ENCODE measurements at regions not wholly inside any gene's neighbourhood (a gene's known extent, or its start where the extent isn't known, plus 50 kb on each side); places are given as distances from the start of the nearest gene placed in this dataset.

DNA sequence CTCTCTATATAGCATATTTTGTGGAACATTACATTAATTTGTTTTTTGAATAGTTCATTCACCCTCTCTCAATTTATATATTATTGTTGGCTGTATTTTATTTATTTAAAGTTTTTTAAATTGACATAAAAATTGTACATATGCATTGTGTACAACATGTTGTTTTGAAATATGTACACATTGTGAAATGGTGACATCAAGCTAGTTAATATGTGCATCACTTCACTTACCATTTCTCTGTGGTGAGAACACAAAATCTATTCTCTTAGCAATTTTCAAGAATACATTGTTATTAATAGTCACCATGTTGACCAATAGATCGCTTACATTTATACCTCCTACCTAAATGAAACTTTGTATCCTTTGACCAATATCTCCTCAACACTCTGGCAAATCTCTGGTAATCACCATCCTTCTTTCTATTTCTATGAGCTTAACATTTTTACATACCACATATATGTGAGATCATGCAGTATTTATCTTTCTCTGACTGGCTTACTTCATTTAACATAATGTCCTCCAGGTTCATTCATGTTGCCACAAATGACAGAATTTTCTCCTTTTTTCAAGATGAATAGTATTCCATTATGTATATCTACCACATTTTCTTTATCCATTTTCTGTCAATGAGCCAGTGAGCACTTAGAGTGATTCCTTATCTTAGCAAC is 180.9 kb upstream of the DEPDC1 start:
- 90 to 94% methylated on average over 1 of the region's 1 CpG for WGBS, 2 donors
- Histone ChIP-seq H3K9ac (ENCODE audit: insufficient read depth in 1 of 2, low read length in 2 of 2) (no peak overlapping the region), H3K27me3 (ENCODE audit: control insufficient read depth in 3 of 3, insufficient read depth in 3 of 3, low read length in 2 of 3) (no peaks in the 10 kb centered on the region), H3K4me3 (no peak overlapping the region), H3K27ac (ENCODE audit: low read depth in 1 of 2, low read length in 1 of 2) (no peak overlapping the region), H3K36me3 (ENCODE audit: control insufficient read depth in 4 of 4, insufficient read depth in 4 of 4, low read length in 4 of 4) (no peaks in the 10 kb centered on the region), H3K4me1 (ENCODE audit: control insufficient read depth in 5 of 5, insufficient read depth in 5 of 5, low read length in 5 of 5) (no peaks in the 10 kb centered on the region), H3K9me3 (ENCODE audit: control insufficient read depth in 4 of 4, insufficient read depth in 3 of 4, low read length in 3 of 4) (peaks cover 0 to 3% (median 0%) of the 10 kb centered on the region in 4 donors)
- TF ChIP-seq, protein P1, sequence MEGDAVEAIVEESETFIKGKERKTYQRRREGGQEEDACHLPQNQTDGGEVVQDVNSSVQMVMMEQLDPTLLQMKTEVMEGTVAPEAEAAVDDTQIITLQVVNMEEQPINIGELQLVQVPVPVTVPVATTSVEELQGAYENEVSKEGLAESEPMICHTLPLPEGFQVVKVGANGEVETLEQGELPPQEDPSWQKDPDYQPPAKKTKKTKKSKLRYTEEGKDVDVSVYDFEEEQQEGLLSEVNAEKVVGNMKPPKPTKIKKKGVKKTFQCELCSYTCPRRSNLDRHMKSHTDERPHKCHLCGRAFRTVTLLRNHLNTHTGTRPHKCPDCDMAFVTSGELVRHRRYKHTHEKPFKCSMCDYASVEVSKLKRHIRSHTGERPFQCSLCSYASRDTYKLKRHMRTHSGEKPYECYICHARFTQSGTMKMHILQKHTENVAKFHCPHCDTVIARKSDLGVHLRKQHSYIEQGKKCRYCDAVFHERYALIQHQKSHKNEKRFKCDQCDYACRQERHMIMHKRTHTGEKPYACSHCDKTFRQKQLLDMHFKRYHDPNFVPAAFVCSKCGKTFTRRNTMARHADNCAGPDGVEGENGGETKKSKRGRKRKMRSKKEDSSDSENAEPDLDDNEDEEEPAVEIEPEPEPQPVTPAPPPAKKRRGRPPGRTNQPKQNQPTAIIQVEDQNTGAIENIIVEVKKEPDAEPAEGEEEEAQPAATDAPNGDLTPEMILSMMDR (IDR thresholded peaks at IDR 0.05; ENCODE audit: control extremely low read depth, extremely low read depth) = no peak
- DNase-seq (no peak), ATAC-seq (ENCODE audit: insufficient read depth, low FRiP score) (no peak)

DNA sequence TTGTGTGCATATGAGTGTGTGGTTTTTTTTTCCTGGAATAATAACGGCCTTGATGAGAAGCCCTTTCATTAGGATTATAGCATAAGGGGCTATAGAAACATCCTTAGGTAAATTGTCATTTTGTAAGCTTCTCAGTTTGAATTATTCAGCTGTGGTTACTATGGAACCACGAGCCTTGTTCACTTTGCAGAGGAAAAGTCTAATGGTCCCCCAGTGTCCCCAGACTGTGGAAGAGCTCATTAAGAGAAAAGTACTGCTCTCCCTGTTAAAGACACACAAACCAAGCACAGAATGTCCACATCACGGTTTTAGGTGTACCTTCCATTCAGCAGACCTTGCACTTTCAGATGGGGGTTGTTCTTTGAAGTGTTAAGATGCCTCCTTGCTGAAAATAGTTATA is 199.3 kb upstream of the DEPDC1 start:
- H3K27me3 ChIP-seq (ENCODE audit: control insufficient read depth in 3 of 3, insufficient read depth in 3 of 3, low read length in 2 of 3) = no peaks in the 10 kb centered on the region
- no peak for ATAC-seq (ENCODE audit: insufficient read depth, low FRiP score)
- DNase-seq = no peak
- no peaks in the 10 kb centered on the region for H3K4me1 ChIP-seq (ENCODE audit: control insufficient read depth in 5 of 5, insufficient read depth in 5 of 5, low read length in 5 of 5)
- no peaks in the 10 kb centered on the region for H3K9me3 ChIP-seq (ENCODE audit: control insufficient read depth in 4 of 4, insufficient read depth in 3 of 4, low read length in 3 of 4)
- H3K36me3 ChIP-seq (ENCODE audit: control insufficient read depth in 4 of 4, insufficient read depth in 4 of 4, low read length in 4 of 4) = no peaks in the 10 kb centered on the region
- no peak overlapping the region for H3K27ac ChIP-seq (ENCODE audit: low read depth in 1 of 2, low read length in 1 of 2)
- WGBS, 2 donors = 70 to 80% methylated on average over 3 of the region's 3 CpGs
- H3K9ac ChIP-seq (ENCODE audit: insufficient read depth in 1 of 2, low read length in 2 of 2) = no peak overlapping the region
- TF ChIP-seq, protein P1 (IDR thresholded peaks at IDR 0.05; ENCODE audit: control extremely low read depth, extremely low read depth) = no peak
- H3K4me3 ChIP-seq = no peak overlapping the region

DNA sequence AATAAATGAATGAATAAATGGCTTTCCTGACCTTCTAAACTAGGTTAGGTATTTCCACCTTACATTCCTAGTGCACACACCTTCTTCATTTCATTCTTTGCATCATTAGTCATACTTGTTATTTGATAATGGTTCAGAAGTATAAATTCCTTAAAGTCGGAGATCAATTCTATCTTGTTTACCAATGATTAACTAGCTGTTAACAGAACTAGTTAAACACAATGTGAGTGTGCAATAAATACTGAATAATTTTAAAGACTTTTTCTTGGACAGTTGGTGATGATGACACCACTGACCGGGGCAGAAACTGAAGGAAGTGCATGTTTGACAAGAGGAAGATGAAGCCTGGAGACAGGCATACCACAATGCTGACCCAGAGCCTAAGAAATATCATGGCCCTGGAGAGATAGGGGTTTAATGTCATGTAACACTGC is 207.1 kb upstream of the DEPDC1 start:
- TF ChIP-seq, protein P1 (IDR thresholded peaks at IDR 0.05; ENCODE audit: control extremely low read depth, extremely low read depth) = no peak
- no peaks in the 10 kb centered on the region for H3K36me3 ChIP-seq (ENCODE audit: control insufficient read depth in 4 of 4, insufficient read depth in 4 of 4, low read length in 4 of 4)
- H3K9me3 ChIP-seq (ENCODE audit: control insufficient read depth in 4 of 4, insufficient read depth in 3 of 4, low read length in 3 of 4) = peaks cover 0 to 1% (median 0%) of the 10 kb centered on the region in 4 donors
- no peak overlapping the region for H3K4me3 ChIP-seq
- no peaks in the 10 kb centered on the region for H3K27me3 ChIP-seq (ENCODE audit: control insufficient read depth in 3 of 3, insufficient read depth in 3 of 3, low read length in 2 of 3)
- DNase-seq = no peak
- 36 to 74% methylated on average over 2 of the region's 2 CpGs for WGBS, 2 donors
- ATAC-seq (ENCODE audit: insufficient read depth, low FRiP score) = no peak
- H3K9ac ChIP-seq (ENCODE audit: insufficient read depth in 1 of 2, low read length in 2 of 2) = no peak overlapping the region
- no peak overlapping the region for H3K27ac ChIP-seq (ENCODE audit: low read depth in 1 of 2, low read length in 1 of 2)
- peaks cover 0 to 2% (median 0%) of the 10 kb centered on the region in 5 donors for H3K4me1 ChIP-seq (ENCODE audit: control insufficient read depth in 5 of 5, insufficient read depth in 5 of 5, low read length in 5 of 5)
